HCT116 (cell line): ENCODE measurements at regions not wholly inside any gene's neighbourhood (a gene's known extent, or its start where the extent isn't known, plus 50 kb on each side); places are given as distances from the start of the nearest gene placed in this dataset.

ENCODE experiments used
- ATAC-seq: fragments of 200-7000 bp; cut with Tn5 transposase; 2 replicates; pipeline ENCODE4 v1.9.1; 2020; ENCODE audit warnings: mild to moderate bottlenecking, moderate library complexity
- BruUV-seq: library from RNA; stranded (reverse); fragments of 400-500 nt; replicated peaks from 2 replicates; lab custom pipeline; 2021; lab: Mats Ljungman, UMichigan
- CTCF ChIA-PET: fragments of 300-600 bp; sonication (Branson Sonifier 250); formaldehyde crosslinking; loops from one replicate; lab custom pipeline; 2021; ENCODE audit warnings: antibody characterized with exemption; lab: Charles Lee
- POLR2A ChIA-PET: fragments of 300-600, 350-600 bp; sonication (Branson Sonifier 250); formaldehyde crosslinking; loops from one replicate; lab custom pipeline; 2021; ENCODE audit warnings: antibody characterized with exemption; lab: Charles Lee
- RAD21 ChIA-PET, 2 experiments: fragments of 300-600 bp; sonication (Branson Sonifier 250); formaldehyde crosslinking; loops; one replicate each; lab custom pipeline; 2023; ENCODE audit warnings: low total read pairs in 2 of 2; ENCODE audit not compliant: uncharacterized antibody in 2 of 2, unreplicated experiment in 2 of 2, low non-redundant PET in 1 of 2; lab: Charles Lee
- DNase-seq: peaks from one replicate; pipeline ENCODE4 v3.0.0-alpha.2; 2010; ENCODE audit warnings: low read depth, low spot score
- H2AFZ ChIP-seq: fragments of 200-600 bp; shearing (Covaris generic), sonication (generic); 2 replicates; pipeline ENCODE4 v1.6.1; 2017; ENCODE audit warnings: low read depth, mixed run types, mixed read lengths, antibody characterized with exemption, low read length; ENCODE audit not compliant: poor library complexity, severe bottlenecking
- H3K27ac ChIP-seq: 2 replicates; pipeline ENCODE4 v1.5.1; 2012; ENCODE audit warnings: low read depth, low read length
- H3K27me3 ChIP-seq: fragments of 200-600 bp; sonication (generic); 2 replicates; pipeline ENCODE4 v1.6.1; 2016; ENCODE audit warnings: mixed run types, low read length, mixed read lengths; ENCODE audit not compliant: insufficient read depth
- H3K36me3 ChIP-seq, 2 experiments: fragments of 200-500 bp in 1 of 2; fragments of 200-600 bp in 1 of 2; sonication (Bioruptor generic) in 1 of 2; sonication (generic) in 1 of 2; 2 replicates each; pipeline versions ENCODE4 v1.5.1 to v1.6.1; 2014 to 2016; ENCODE audit warnings: low read length in 2 of 2, inconsistent platforms in 1 of 2, mixed read lengths in 1 of 2, mixed run types in 1 of 2; ENCODE audit not compliant: insufficient read depth in 2 of 2, control insufficient read depth in 1 of 2
- H3K4me1 ChIP-seq, 2 experiments: fragments of 200-600 bp in 1 of 2; sonication (generic) in 1 of 2; 2 replicates each; pipeline versions ENCODE4 v1.5.1 to v1.6.1; 2012 to 2017; ENCODE audit warnings: low read length in 2 of 2, inconsistent platforms in 1 of 2, mild to moderate bottlenecking in 1 of 2, mixed read lengths in 1 of 2, mixed run types in 1 of 2, moderate library complexity in 1 of 2; ENCODE audit not compliant: insufficient read depth in 2 of 2, control insufficient read depth in 1 of 2
- H3K4me2 ChIP-seq: fragments of 200-600 bp; sonication (generic); 2 replicates; pipeline ENCODE4 v1.6.1; 2017; ENCODE audit warnings: mixed run types, low read length, mixed read lengths
- H3K4me3 ChIP-seq, 2 experiments: fragments of 200-600 bp in 1 of 2; sonication (generic) in 1 of 2; replicated peaks in 1 of 2; 2 replicates each; pipeline ENCODE4 v1.5.1; 2011 to 2016; ENCODE audit warnings: low read length in 2 of 2, control low read depth in 1 of 2, low read depth in 1 of 2, mild to moderate bottlenecking in 1 of 2, mixed read lengths in 1 of 2, mixed run types in 1 of 2
- H3K79me2 ChIP-seq: fragments of 200-600 bp; sonication (generic); 2 replicates; pipeline ENCODE4 v1.6.1; 2017; ENCODE audit warnings: mild to moderate bottlenecking, mixed run types, low read length, moderate library complexity, mixed read lengths; ENCODE audit not compliant: insufficient read depth
- H3K9ac ChIP-seq: fragments of 200-600 bp; sonication (generic); 2 replicates; pipeline ENCODE4 v1.6.1; 2016; ENCODE audit warnings: low read length, mixed read lengths
- H3K9me2 ChIP-seq: fragments of 200-600 bp; sonication (generic), shearing (Covaris generic); 2 replicates; pipeline ENCODE4 v1.6.1; 2017; ENCODE audit warnings: mixed run types, mild to moderate bottlenecking, moderate library complexity; ENCODE audit not compliant: insufficient read depth
- H3K9me3 ChIP-seq, 2 experiments: fragments of 200-500 bp in 1 of 2; fragments of 200-600 bp in 1 of 2; sonication (Bioruptor generic) in 1 of 2; sonication (generic) in 1 of 2; 2 replicates each; pipeline ENCODE4 v1.6.1; 2014 to 2017; ENCODE audit warnings: low read length in 2 of 2, mixed read lengths in 2 of 2, inconsistent platforms in 1 of 2, low read depth in 1 of 2, mild to moderate bottlenecking in 1 of 2, mixed run types in 1 of 2, moderate library complexity in 1 of 2; ENCODE audit not compliant: control insufficient read depth in 1 of 2, insufficient read depth in 1 of 2
- H4K20me1 ChIP-seq: fragments of 200-600 bp; sonication (generic), shearing (Covaris generic); 2 replicates; pipeline ENCODE4 v1.6.1; 2017; ENCODE audit warnings: mixed run types, mild to moderate bottlenecking, moderate library complexity; ENCODE audit not compliant: insufficient read depth
- CTCF ChIP-seq, 3 experiments: fragments of 200-600 bp in 1 of 3; sonication (generic) in 1 of 3; IDR thresholded peaks in 2 of 3; conservative IDR thresholded peaks in 1 of 3; 2 replicates each; pipeline ENCODE4 v1.5.1; 2012 to 2017; ENCODE audit warnings: low read depth in 2 of 3, low read length in 2 of 3, antibody characterized with exemption in 1 of 3, borderline replicate concordance in 1 of 3, control low read depth in 1 of 3, mild to moderate bottlenecking in 1 of 3, mixed read lengths in 1 of 3, mixed run types in 1 of 3, moderate library complexity in 1 of 3; ENCODE audit not compliant: insufficient read depth in 1 of 3
- EGR1 ChIP-seq: IDR thresholded peaks from 2 replicates; pipeline ENCODE4 v1.6.1; 2012; ENCODE audit warnings: low read depth
- ELF1 ChIP-seq: IDR thresholded peaks from 2 replicates; pipeline ENCODE4 v1.6.1; 2012; ENCODE audit warnings: low read depth, borderline replicate concordance
- EZH2phosphoT487 ChIP-seq: fragments of 200-600 bp; IDR thresholded peaks from 2 replicates; pipeline ENCODE4 v1.6.1; 2018; ENCODE audit warnings: antibody characterized with exemption, borderline replicate concordance
- FOSL1 ChIP-seq: IDR thresholded peaks from 2 replicates; pipeline ENCODE4 v1.6.1; 2012; ENCODE audit warnings: low read depth
- JUND ChIP-seq: IDR thresholded peaks from 2 replicates; pipeline ENCODE4 v1.6.1; 2012
- MAX ChIP-seq: IDR thresholded peaks from 2 replicates; pipeline ENCODE4 v1.6.1; 2012
- POLR2A ChIP-seq: IDR thresholded peaks from 2 replicates; pipeline ENCODE4 v1.7.0; 2011; ENCODE audit warnings: borderline replicate concordance; ENCODE audit not compliant: insufficient read depth, insufficient read length; ENCODE audit errors: extremely low read depth
- POLR2AphosphoS5 ChIP-seq: IDR thresholded peaks from 2 replicates; pipeline ENCODE4 v1.6.1; 2011; ENCODE audit warnings: mild to moderate bottlenecking, low read depth, low read length, moderate library complexity
- REST ChIP-seq: IDR thresholded peaks from 2 replicates; pipeline ENCODE4 v1.6.1; 2012; ENCODE audit warnings: low read depth
- SIN3A ChIP-seq: IDR thresholded peaks from 2 replicates; pipeline ENCODE4 v1.6.1; 2012; ENCODE audit warnings: low read depth
- SP1 ChIP-seq: IDR thresholded peaks from 2 replicates; pipeline ENCODE4 v1.6.1; 2012; ENCODE audit warnings: low read depth
- SRF ChIP-seq: IDR thresholded peaks from 2 replicates; pipeline ENCODE4 v1.6.1; 2012; ENCODE audit warnings: low read depth
- YY1 ChIP-seq: IDR thresholded peaks from 2 replicates; pipeline ENCODE4 v1.6.1; 2011; ENCODE audit warnings: low read length, low read depth, moderate library complexity, mild to moderate bottlenecking; ENCODE audit not compliant: insufficient replicate concordance; ENCODE audit errors: extremely low read depth
- intact Hi-C: fragments of 100-400 bp; cut with micrococcal nuclease; formaldehyde crosslinking; loops from 2 replicates; pipeline ENCODE4 v1.10.0; 2022
- TF ChIP-seq, protein P1 (sequence below): IDR thresholded peaks from 2 replicates; pipeline ENCODE4 v1.6.1; 2011; ENCODE audit warnings: mild to moderate bottlenecking, low read length, moderate library complexity; ENCODE audit not compliant: insufficient replicate concordance; ENCODE audit errors: extremely low read depth
- TF ChIP-seq, protein P2 (sequence below): IDR thresholded peaks from 2 replicates; pipeline ENCODE4 v1.6.1; 2012

DNA sequence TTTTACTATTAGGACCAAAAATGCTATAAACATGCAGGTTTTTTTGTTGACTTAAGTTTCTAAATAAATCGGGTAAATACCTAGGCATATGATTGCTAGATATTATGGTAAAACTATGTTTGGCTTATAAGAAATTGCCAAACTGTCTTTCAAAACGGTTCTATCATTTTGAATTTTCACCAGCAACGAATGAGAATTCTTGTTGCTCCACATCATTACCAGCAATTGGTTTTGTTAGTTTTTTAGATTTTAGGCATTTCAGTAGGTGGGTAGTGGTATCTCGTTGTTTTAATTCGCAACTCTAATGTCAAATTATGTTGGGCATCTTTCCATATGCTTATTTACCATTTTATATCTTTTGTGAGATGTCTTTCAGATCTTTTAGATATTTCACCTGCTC is 510.2 kb downstream of the JRKL start:
- no peaks in the 10 kb centered on the region for H3K27me3 ChIP-seq
- H3K4me2 ChIP-seq: no peak overlapping the region
- no peak for ATAC-seq
- TF ChIP-seq, protein P1, sequence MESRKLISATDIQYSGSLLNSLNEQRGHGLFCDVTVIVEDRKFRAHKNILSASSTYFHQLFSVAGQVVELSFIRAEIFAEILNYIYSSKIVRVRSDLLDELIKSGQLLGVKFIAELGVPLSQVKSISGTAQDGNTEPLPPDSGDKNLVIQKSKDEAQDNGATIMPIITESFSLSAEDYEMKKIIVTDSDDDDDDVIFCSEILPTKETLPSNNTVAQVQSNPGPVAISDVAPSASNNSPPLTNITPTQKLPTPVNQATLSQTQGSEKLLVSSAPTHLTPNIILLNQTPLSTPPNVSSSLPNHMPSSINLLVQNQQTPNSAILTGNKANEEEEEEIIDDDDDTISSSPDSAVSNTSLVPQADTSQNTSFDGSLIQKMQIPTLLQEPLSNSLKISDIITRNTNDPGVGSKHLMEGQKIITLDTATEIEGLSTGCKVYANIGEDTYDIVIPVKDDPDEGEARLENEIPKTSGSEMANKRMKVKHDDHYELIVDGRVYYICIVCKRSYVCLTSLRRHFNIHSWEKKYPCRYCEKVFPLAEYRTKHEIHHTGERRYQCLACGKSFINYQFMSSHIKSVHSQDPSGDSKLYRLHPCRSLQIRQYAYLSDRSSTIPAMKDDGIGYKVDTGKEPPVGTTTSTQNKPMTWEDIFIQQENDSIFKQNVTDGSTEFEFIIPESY: no peak
- TF ChIP-seq POLR2AphosphoS5: no peak
- no peak for TF ChIP-seq SP1
- no peak for TF ChIP-seq CTCF (IDR thresholded peaks at IDR 0.05 in 2 of 3, conservative IDR thresholded peaks at IDR 0.05 in 1 of 3; ENCODE audit: borderline replicate concordance in 1 of 3, insufficient read depth in 1 of 3, low read depth in 2 of 3, low read length in 2 of 3)
- no peak for TF ChIP-seq ELF1
- TF ChIP-seq REST: no peak
- TF ChIP-seq SRF: no peak
- no peak for TF ChIP-seq POLR2A
- no peak for TF ChIP-seq SIN3A
- no peak for TF ChIP-seq EGR1
- no peak for TF ChIP-seq YY1
- TF ChIP-seq, protein P2, sequence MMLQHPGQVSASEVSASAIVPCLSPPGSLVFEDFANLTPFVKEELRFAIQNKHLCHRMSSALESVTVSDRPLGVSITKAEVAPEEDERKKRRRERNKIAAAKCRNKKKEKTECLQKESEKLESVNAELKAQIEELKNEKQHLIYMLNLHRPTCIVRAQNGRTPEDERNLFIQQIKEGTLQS: no peak
- TF ChIP-seq JUND: no peak
- TF ChIP-seq MAX: no peak
- no peak for TF ChIP-seq FOSL1
- no peak for TF ChIP-seq EZH2phosphoT487
- TF ChIP-seq, all 23 proteins: peak for 0
- CTCF ChIA-PET: no interaction called here
- Histone ChIP-seq H3K4me3 (no peak overlapping the region), H2AFZ (no peak overlapping the region), H3K9ac (no peak overlapping the region), H4K20me1 (no peaks in the 10 kb centered on the region), H3K36me3 (no peaks in the 10 kb centered on the region), H3K9me3 (peaks cover 0 to 4% of the 10 kb centered on the region in 2 experiments; a peak in 1 of 4 replicates), H3K79me2 (no peaks in the 10 kb centered on the region), H3K27ac (no peak overlapping the region), H3K9me2 (no peaks in the 10 kb centered on the region), H3K4me1 (no peaks in the 10 kb centered on the region)
- intact Hi-C loops: no loop called here
- BruUV-seq: no TSS peak
- DNase-seq: no peak
- POLR2A ChIA-PET: no interaction called here
- RAD21 ChIA-PET: no interaction called here
